Upper lobe of right lung (tissue), 1 donor: ENCODE measurements at regions not wholly inside any gene's neighbourhood (a gene's known extent, or its start where the extent isn't known, plus 50 kb on each side); places are given as distances from the start of the nearest gene placed in this dataset.

Source experiments
- ATAC-seq: fragments of 200-7000 bp; cut with Tn5 transposase; one replicate; pipeline ENCODE4 v1.9.1; 2020; ENCODE audit warnings: mild to moderate bottlenecking, moderate library complexity
- DNase-seq: peaks from one replicate; pipeline ENCODE4 v3.0.0-alpha.2; 2020
- H3K27ac ChIP-seq: fragments of 200-600 bp; one replicate; pipeline ENCODE4 v1.8.0; 2022
- H3K27me3 ChIP-seq: fragments of 200-600 bp; one replicate; pipeline ENCODE4 v1.8.0; 2022; ENCODE audit warnings: mild to moderate bottlenecking
- H3K36me3 ChIP-seq: fragments of 200-600 bp; one replicate; pipeline ENCODE4 v1.8.0; 2022
- H3K4me1 ChIP-seq: fragments of 200-600 bp; one replicate; pipeline ENCODE4 v1.8.0; 2022
- H3K4me3 ChIP-seq: fragments of 200-600 bp; one replicate; pipeline ENCODE4 v1.8.0; 2022; ENCODE audit warnings: mild to moderate bottlenecking
- H3K9me3 ChIP-seq: fragments of 200-600 bp; one replicate; pipeline ENCODE4 v1.8.0; 2022
- intact Hi-C: fragments of 100-400 bp; cut with DNase I; formaldehyde crosslinking; loops from one replicate; pipeline ENCODE4 v1.11.0; 2022
- TF ChIP-seq, protein P1 (sequence below): fragments of 200-600 bp; IDR thresholded peaks from one replicate; pipeline ENCODE4 v1.8.0; 2022; ENCODE audit warnings: antibody characterized with exemption
- donor health status: DM: no; HTN: yes; CAD: no; lungs with severe emphysema.

DNA sequence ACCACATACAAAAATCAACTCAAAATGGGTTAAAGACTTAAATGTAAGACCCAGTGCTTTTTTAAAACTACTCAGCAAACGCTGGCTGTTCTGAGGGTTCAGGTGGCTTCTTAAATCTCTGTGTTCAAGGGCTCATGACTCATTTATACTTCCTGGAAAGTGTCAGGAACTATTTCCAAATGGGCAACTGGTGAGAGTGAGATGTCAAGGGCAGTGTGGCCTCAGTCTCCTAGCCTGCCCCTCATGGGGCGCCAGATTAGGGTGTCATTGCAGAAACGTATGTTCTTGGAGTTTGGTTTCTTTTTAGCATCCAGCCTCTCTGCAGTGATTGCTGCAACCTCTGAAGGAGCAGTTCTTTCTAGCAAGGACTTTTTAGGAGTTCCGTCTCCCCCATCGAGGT lies 485.4 kb downstream of the TNS1 start:
- DNase-seq (no peak), ATAC-seq (peak; percentile 22)
- Histone ChIP-seq H3K27ac (no peak overlapping the region), H3K4me1 (peaks cover 7% of the 10 kb centered on the region), H3K4me3 (no peak overlapping the region), H3K27me3 (no peaks in the 10 kb centered on the region), H3K36me3 (no peaks in the 10 kb centered on the region), H3K9me3 (no peaks in the 10 kb centered on the region)
- intact Hi-C loops = loop anchor here (10.0 kb wide), 1 partner anchor 833 kb away; no protein-coding TSS in a partner anchor
- TF ChIP-seq, protein P1, sequence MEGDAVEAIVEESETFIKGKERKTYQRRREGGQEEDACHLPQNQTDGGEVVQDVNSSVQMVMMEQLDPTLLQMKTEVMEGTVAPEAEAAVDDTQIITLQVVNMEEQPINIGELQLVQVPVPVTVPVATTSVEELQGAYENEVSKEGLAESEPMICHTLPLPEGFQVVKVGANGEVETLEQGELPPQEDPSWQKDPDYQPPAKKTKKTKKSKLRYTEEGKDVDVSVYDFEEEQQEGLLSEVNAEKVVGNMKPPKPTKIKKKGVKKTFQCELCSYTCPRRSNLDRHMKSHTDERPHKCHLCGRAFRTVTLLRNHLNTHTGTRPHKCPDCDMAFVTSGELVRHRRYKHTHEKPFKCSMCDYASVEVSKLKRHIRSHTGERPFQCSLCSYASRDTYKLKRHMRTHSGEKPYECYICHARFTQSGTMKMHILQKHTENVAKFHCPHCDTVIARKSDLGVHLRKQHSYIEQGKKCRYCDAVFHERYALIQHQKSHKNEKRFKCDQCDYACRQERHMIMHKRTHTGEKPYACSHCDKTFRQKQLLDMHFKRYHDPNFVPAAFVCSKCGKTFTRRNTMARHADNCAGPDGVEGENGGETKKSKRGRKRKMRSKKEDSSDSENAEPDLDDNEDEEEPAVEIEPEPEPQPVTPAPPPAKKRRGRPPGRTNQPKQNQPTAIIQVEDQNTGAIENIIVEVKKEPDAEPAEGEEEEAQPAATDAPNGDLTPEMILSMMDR = no peak

DNA sequence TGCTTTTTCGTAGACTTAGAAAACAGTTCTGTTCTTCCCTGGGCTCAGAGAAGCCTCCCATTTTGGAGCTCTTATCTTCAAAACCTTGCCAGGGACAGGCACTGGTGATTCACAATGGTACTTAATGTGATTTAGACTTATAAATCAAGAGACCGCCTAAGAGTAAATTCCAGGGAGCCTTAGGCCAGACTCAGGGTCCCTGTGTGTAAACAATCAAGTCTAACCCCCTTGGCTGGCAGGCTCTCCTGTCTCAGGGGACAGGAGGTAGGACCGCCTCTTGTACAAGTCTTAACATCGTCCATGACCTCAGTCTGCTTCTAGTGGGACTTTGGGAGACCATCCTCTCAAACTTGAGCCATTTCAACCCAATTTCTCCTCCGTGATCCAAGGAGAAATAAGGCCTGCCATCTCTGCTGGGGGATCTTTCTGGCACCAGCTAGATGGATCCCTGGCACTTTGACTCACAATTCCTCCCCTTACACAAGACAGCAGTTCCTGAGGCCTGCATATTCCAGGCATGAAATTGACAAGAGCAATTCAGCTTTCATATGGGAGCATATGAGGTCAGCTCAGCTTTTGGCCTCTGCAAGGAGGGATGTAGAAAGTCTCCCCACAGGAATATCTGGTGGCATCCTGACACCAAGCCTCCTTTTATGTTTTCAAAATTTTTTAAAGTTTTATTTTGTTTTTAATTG lies 487.0 kb downstream of the TNS1 start:
- Histone ChIP-seq H3K27me3 (no peaks in the 10 kb centered on the region), H3K4me3 (no peak overlapping the region), H3K36me3 (no peaks in the 10 kb centered on the region), H3K9me3 (no peaks in the 10 kb centered on the region), H3K4me1 (peaks cover 11% of the 10 kb centered on the region), H3K27ac (no peak overlapping the region)
- intact Hi-C loops = loop anchor here (10.0 kb wide), 1 partner anchor 831 kb away; no protein-coding TSS in a partner anchor
- no peak for DNase-seq
- ATAC-seq = no peak
- TF ChIP-seq, protein P1 = no peak

DNA sequence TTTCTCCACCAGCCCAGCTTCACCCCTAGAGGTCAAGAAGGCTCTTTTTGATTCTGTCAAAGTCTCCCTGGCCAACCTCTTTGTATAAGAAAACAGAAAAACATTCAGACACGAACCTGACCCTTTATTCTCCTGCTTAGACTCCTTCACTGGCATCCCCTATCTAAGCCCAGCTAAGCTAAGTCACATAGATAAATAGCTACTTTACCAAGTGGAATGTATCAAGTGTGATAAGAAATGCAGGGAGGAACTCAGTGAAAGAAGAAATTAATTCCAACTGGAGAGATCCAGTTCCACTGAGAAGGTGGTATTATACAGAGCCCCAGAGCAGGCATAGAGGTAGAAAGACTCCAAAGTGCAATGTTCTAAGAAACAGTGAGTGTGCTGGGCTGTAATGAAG lies 489.5 kb downstream of the TNS1 start:
- no peaks in the 10 kb centered on the region for H3K9me3 ChIP-seq
- no peak overlapping the region for H3K4me3 ChIP-seq
- intact Hi-C loops = loop anchor here (10.0 kb wide), 1 partner anchor 828 kb away; no protein-coding TSS in a partner anchor
- ATAC-seq (no peak), DNase-seq (no peak)
- TF ChIP-seq, protein P1 = no peak
- H3K27me3 ChIP-seq = no peaks in the 10 kb centered on the region
- H3K4me1 ChIP-seq = peaks cover 17% of the 10 kb centered on the region
- no peak overlapping the region for H3K27ac ChIP-seq
- no peaks in the 10 kb centered on the region for H3K36me3 ChIP-seq

DNA sequence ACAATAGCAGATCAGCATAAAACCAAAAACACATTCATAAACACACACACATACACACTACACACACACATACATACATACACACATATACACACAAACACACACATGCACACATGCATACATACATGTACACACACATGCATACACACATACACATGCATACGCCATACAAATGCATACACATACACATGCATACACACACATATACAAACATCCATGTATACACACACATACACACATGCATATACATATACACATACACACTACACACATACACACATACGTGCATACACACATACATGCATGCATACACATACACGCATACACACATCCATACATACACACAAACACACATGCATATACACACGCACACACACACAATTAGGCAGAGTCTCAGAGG lies 490.1 kb downstream of the TNS1 start:
- H3K27ac ChIP-seq = no peak overlapping the region
- ATAC-seq = no peak

DNA sequence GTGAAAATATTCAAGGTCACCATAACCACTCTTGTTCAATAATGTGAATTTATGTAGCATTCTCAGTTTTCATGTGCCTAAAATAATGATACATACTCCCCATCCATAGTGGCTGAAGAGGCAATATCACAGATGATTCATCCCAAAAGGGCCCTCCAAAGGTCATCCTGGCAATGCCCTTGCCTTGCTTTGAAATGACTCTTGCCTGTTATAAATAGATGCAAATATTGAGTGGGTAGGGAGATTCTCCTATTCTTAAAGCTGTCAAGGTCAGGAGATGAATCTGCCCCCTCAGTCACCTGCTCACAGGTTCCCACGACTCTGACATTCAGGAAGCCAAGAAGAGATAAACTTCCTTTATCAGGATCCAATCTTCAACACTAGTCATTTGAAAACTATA lies 490.5 kb downstream of the TNS1 start:
- intact Hi-C loops = loop anchor here (10.0 kb wide), 1 partner anchor 827 kb away; no protein-coding TSS in a partner anchor
- DNase-seq (no peak), ATAC-seq (no peak)
- peaks cover 17% of the 10 kb centered on the region for H3K4me1 ChIP-seq
- TF ChIP-seq, protein P1 = no peak
- H3K27me3 ChIP-seq = no peaks in the 10 kb centered on the region
- no peak overlapping the region for H3K4me3 ChIP-seq
- H3K27ac ChIP-seq = no peak overlapping the region
- no peaks in the 10 kb centered on the region for H3K36me3 ChIP-seq
- H3K9me3 ChIP-seq = no peaks in the 10 kb centered on the region

More for the DNA sequence above, 490.1 kb downstream of the TNS1 start:
- H3K9me3 ChIP-seq = no peaks in the 10 kb centered on the region
- H3K4me3 ChIP-seq = no peak overlapping the region
- no peaks in the 10 kb centered on the region for H3K27me3 ChIP-seq
- TF ChIP-seq, protein P1 = no peak
- no peak for DNase-seq
- H3K36me3 ChIP-seq = no peaks in the 10 kb centered on the region
- H3K4me1 ChIP-seq = peaks cover 17% of the 10 kb centered on the region
- intact Hi-C loops = loop anchor here (10.0 kb wide), 1 partner anchor 828 kb away; no protein-coding TSS in a partner anchor
